Caco-2 (cell line): ENCODE measurements at regions not wholly inside any gene's neighbourhood (a gene's known extent, or its start where the extent isn't known, plus 50 kb on each side); places are given as distances from the start of the nearest gene placed in this dataset.

Experiments used
- BruUV-seq: library from RNA; stranded (reverse); fragments of 400-500 nt; replicated peaks from 2 replicates; lab custom pipeline; 2021; lab: Mats Ljungman, UMichigan
- CTCF ChIA-PET: fragments of 300-600 bp; sonication (Branson Sonifier 250); formaldehyde crosslinking; loops from one replicate; lab custom pipeline; 2022; ENCODE audit warnings: antibody characterized with exemption; lab: Charles Lee
- POLR2A ChIA-PET: fragments of 300-600 bp; sonication (Branson Sonifier 250); formaldehyde crosslinking; loops from one replicate; lab custom pipeline; 2022; ENCODE audit warnings: antibody characterized with exemption; lab: Charles Lee
- DNase-seq, 2 experiments: peaks; one replicate each; pipeline versions ENCODE4 v3.0.0 to v3.0.0-alpha.2; 2020 to 2022
- H3K27me3 ChIP-seq: replicated peaks from 2 replicates; pipeline ENCODE4 v1.6.0; 2011; ENCODE audit warnings: low read length; ENCODE audit not compliant: control insufficient read depth, insufficient read depth
- H3K36me3 ChIP-seq: 2 replicates; pipeline ENCODE4 v1.5.1; 2011; ENCODE audit warnings: low read length; ENCODE audit not compliant: control insufficient read depth, insufficient read depth
- H3K4me1 ChIP-seq: fragments of 250-450 bp; sonication (Bioruptor Pico); 2 replicates; pipeline ENCODE4 v1.5.1; 2020; ENCODE audit warnings: mild to moderate bottlenecking
- H3K4me3 ChIP-seq: 2 replicates; pipeline ENCODE4 v1.5.1; 2011; ENCODE audit warnings: low read depth, mild to moderate bottlenecking, control low read depth, low read length
- H3K9me3 ChIP-seq: fragments of 250-450 bp; sonication (Bioruptor Pico); 2 replicates; pipeline ENCODE4 v1.5.1; 2020; ENCODE audit warnings: mild to moderate bottlenecking, moderate library complexity
- H3K27ac Mint-ChIP-seq: one replicate; pipeline ENCODE4 v1.8.0; 2022; ENCODE audit warnings: mixed read lengths; ENCODE audit not compliant: unreplicated experiment
- H3K27me3 Mint-ChIP-seq: one replicate; pipeline ENCODE4 v1.8.0; 2022; ENCODE audit warnings: mixed read lengths; ENCODE audit not compliant: insufficient read depth, unreplicated experiment
- H3K36me3 Mint-ChIP-seq: one replicate; pipeline ENCODE4 v1.8.0; 2022; ENCODE audit warnings: mild to moderate bottlenecking, mixed read lengths; ENCODE audit not compliant: insufficient read depth, unreplicated experiment
- H3K4me1 Mint-ChIP-seq: one replicate; pipeline ENCODE4 v1.8.0; 2022; ENCODE audit warnings: low read depth, mixed read lengths; ENCODE audit not compliant: unreplicated experiment
- H3K4me3 Mint-ChIP-seq: one replicate; pipeline ENCODE4 v1.8.0; 2022; ENCODE audit warnings: mild to moderate bottlenecking, moderate library complexity, mixed read lengths; ENCODE audit not compliant: unreplicated experiment
- H3K9me3 Mint-ChIP-seq: one replicate; pipeline ENCODE4 v1.8.0; 2022; ENCODE audit warnings: mixed read lengths; ENCODE audit not compliant: unreplicated experiment
- CTCF ChIP-seq, 2 experiments: fragments of 200-600 bp in 1 of 2; IDR thresholded peaks; 1 replicate in 1 of 2; 2 replicates in 1 of 2; pipeline versions ENCODE4 v1.5.1 to v1.8.0; 2011 to 2022; ENCODE audit warnings: antibody characterized with exemption in 1 of 2, control low read depth in 1 of 2, inconsistent platforms in 1 of 2, low read depth in 1 of 2, low read length in 1 of 2, mild to moderate bottlenecking in 1 of 2, moderate library complexity in 1 of 2; ENCODE audit not compliant: insufficient read depth in 1 of 2, severe bottlenecking in 1 of 2, unreplicated experiment in 1 of 2
- intact Hi-C: fragments of 100-400 bp; cut with micrococcal nuclease; formaldehyde crosslinking; loops from one replicate; pipeline ENCODE4 v1.10.0; 2022; ENCODE audit not compliant: unreplicated experiment

GRCh38 chr4:133801883-133802282 is 399.7 kb downstream of the PABPC4L start:
- H3K4me3 ChIP-seq, result no peak overlapping the region
- no peaks in the 10 kb centered on the region for H3K36me3 ChIP-seq
- Mint-ChIP-seq H3K27me3 (no peaks in the 10 kb centered on the region), H3K4me3 (no peak overlapping the region), H3K27ac (no peak overlapping the region), H3K36me3 (no peaks in the 10 kb centered on the region), H3K9me3 (no peaks in the 10 kb centered on the region), H3K4me1 (no peaks in the 10 kb centered on the region)
- DNase-seq, result no peak
- no peaks in the 10 kb centered on the region for H3K9me3 ChIP-seq
- BruUV-seq, result no TSS peak
- no peaks in the 10 kb centered on the region for H3K27me3 ChIP-seq
- no peak for TF ChIP-seq CTCF (IDR thresholded peaks at IDR 0.05; ENCODE audit: insufficient read depth in 1 of 2, low read depth in 1 of 2, low read length in 1 of 2, severe bottlenecking in 1 of 2, unreplicated experiment in 1 of 2)
- POLR2A ChIA-PET, result no interaction called here
- CTCF ChIA-PET, result no interaction called here
- intact Hi-C loops, result no loop called here
- H3K4me1 ChIP-seq, result no peaks in the 10 kb centered on the region

GRCh38 chr4:133800966-133801365 is 400.6 kb downstream of the PABPC4L start:
- Mint-ChIP-seq H3K27me3 (no peaks in the 10 kb centered on the region), H3K27ac (no peak overlapping the region), H3K4me3 (no peak overlapping the region), H3K4me1 (no peaks in the 10 kb centered on the region), H3K36me3 (no peaks in the 10 kb centered on the region), H3K9me3 (no peaks in the 10 kb centered on the region)
- ChIA-PET POLR2A (no interaction called here), CTCF (no interaction called here)
- no peak for DNase-seq
- no TSS peak for BruUV-seq
- Histone ChIP-seq H3K27me3 (no peaks in the 10 kb centered on the region), H3K4me3 (no peak overlapping the region), H3K9me3 (no peaks in the 10 kb centered on the region), H3K4me1 (no peaks in the 10 kb centered on the region), H3K36me3 (no peaks in the 10 kb centered on the region)
- no peak for TF ChIP-seq CTCF (IDR thresholded peaks at IDR 0.05; ENCODE audit: insufficient read depth in 1 of 2, low read depth in 1 of 2, low read length in 1 of 2, severe bottlenecking in 1 of 2, unreplicated experiment in 1 of 2)
- intact Hi-C loops, result no loop called here

GRCh38 chr4:133799717-133800315 is 401.8 kb downstream of the PABPC4L start:
- H3K27ac Mint-ChIP-seq, result no peak overlapping the region
- no peak for DNase-seq
- BruUV-seq, result no TSS peak
- no peaks in the 10 kb centered on the region for H3K9me3 Mint-ChIP-seq
- no peaks in the 10 kb centered on the region for H3K27me3 Mint-ChIP-seq
- Histone ChIP-seq H3K36me3 (no peaks in the 10 kb centered on the region), H3K4me3 (no peak overlapping the region), H3K27me3 (no peaks in the 10 kb centered on the region), H3K4me1 (no peaks in the 10 kb centered on the region), H3K9me3 (no peaks in the 10 kb centered on the region)
- ChIA-PET CTCF (no interaction called here), POLR2A (no interaction called here)
- no peaks in the 10 kb centered on the region for H3K36me3 Mint-ChIP-seq
- no peak for TF ChIP-seq CTCF (IDR thresholded peaks at IDR 0.05; ENCODE audit: insufficient read depth in 1 of 2, low read depth in 1 of 2, low read length in 1 of 2, severe bottlenecking in 1 of 2, unreplicated experiment in 1 of 2)
- intact Hi-C loops, result no loop called here
- no peaks in the 10 kb centered on the region for H3K4me1 Mint-ChIP-seq
- no peak overlapping the region for H3K4me3 Mint-ChIP-seq
